Activated naive CD4-positive, alpha-beta T cell treated with anti-CD3 and anti-CD28 coated beads, Interleukin-2, amount 50 U/mL, for 24 hours (primary cell): ENCODE measurements at regions not wholly inside any gene's neighbourhood (a gene's known extent, or its start where the extent isn't known, plus 50 kb on each side); places are given as distances from the start of the nearest gene placed in this dataset.
"Not testable (repeated sequence)": the region's sequence is repeated elsewhere in the genome, so short reads cannot be mapped to it uniquely, and the experiment has no call there.

Experiments
- H3K27ac Mint-ChIP-seq: one replicate; pipeline ENCODE4 v1.8.0; 2021; ENCODE audit warnings: mild to moderate bottlenecking, mixed read lengths
- H3K27me3 Mint-ChIP-seq: one replicate; pipeline ENCODE4 v1.8.0; 2021; ENCODE audit warnings: mixed read lengths
- H3K36me3 Mint-ChIP-seq: one replicate; pipeline ENCODE4 v1.8.0; 2021; ENCODE audit warnings: mixed read lengths
- H3K4me1 Mint-ChIP-seq: one replicate; pipeline ENCODE4 v1.8.0; 2021; ENCODE audit warnings: mixed read lengths
- H3K4me3 Mint-ChIP-seq: one replicate; pipeline ENCODE4 v1.8.0; 2021; ENCODE audit warnings: mild to moderate bottlenecking, mixed read lengths
- H3K9me3 Mint-ChIP-seq: one replicate; pipeline ENCODE4 v1.8.0; 2021; ENCODE audit warnings: mixed read lengths

- Mint-ChIP-seq H3K4me1 (peaks cover 8% of the 10 kb centered on the region), H3K4me3 (no peak overlapping the region), H3K36me3 (no peaks in the 10 kb centered on the region), H3K9me3 (no peaks in the 10 kb centered on the region), H3K27ac (no peak overlapping the region), H3K27me3 (no peaks in the 10 kb centered on the region)
Measured at GRCh38 chr2:84031312-84032050, 427.6 kb downstream of the SUCLG1 start.

- no peak overlapping the region for H3K4me3 Mint-ChIP-seq
- H3K9me3 Mint-ChIP-seq, result no peaks in the 10 kb centered on the region
- no peaks in the 10 kb centered on the region for H3K27me3 Mint-ChIP-seq
- H3K4me1 Mint-ChIP-seq, result peaks cover 8% of the 10 kb centered on the region
- no peak overlapping the region for H3K27ac Mint-ChIP-seq
- no peaks in the 10 kb centered on the region for H3K36me3 Mint-ChIP-seq
Measured at GRCh38 chr2:84029903-84030575, 429.0 kb downstream of the SUCLG1 start.

- no peaks in the 10 kb centered on the region for H3K27me3 Mint-ChIP-seq
- H3K27ac Mint-ChIP-seq, result no peak overlapping the region
- no peaks in the 10 kb centered on the region for H3K36me3 Mint-ChIP-seq
- H3K9me3 Mint-ChIP-seq, result no peaks in the 10 kb centered on the region
- H3K4me3 Mint-ChIP-seq, result no peak overlapping the region
- no peaks in the 10 kb centered on the region for H3K4me1 Mint-ChIP-seq
Measured at GRCh38 chr2:84026818-84027217, 432.3 kb downstream of the SUCLG1 start.

- H3K36me3 Mint-ChIP-seq, result no peaks in the 10 kb centered on the region
- no peaks in the 10 kb centered on the region for H3K9me3 Mint-ChIP-seq
- H3K27ac Mint-ChIP-seq, result no peak overlapping the region
- no peaks in the 10 kb centered on the region for H3K4me1 Mint-ChIP-seq
- H3K27me3 Mint-ChIP-seq, result no peaks in the 10 kb centered on the region
- H3K4me3 Mint-ChIP-seq, result no peak overlapping the region
Measured at GRCh38 chr2:84022810-84023431, 436.2 kb downstream of the SUCLG1 start.

- H3K4me3 Mint-ChIP-seq, result no peak overlapping the region
- no peaks in the 10 kb centered on the region for H3K4me1 Mint-ChIP-seq
- H3K27ac Mint-ChIP-seq, result no peak overlapping the region
- H3K9me3 Mint-ChIP-seq, result no peaks in the 10 kb centered on the region
- no peaks in the 10 kb centered on the region for H3K36me3 Mint-ChIP-seq
- peaks cover 4% of the 10 kb centered on the region for H3K27me3 Mint-ChIP-seq
Measured at GRCh38 chr2:84017010-84017409, 442.1 kb downstream of the SUCLG1 start.

GRCh38 chr2:84016183-84016582 lies 442.9 kb downstream of the SUCLG1 start:
- Mint-ChIP-seq H3K4me1 (no peaks in the 10 kb centered on the region), H3K9me3 (no peaks in the 10 kb centered on the region), H3K36me3 (no peaks in the 10 kb centered on the region), H3K4me3 (no peak overlapping the region), H3K27ac (no peak overlapping the region), H3K27me3 (peaks cover 4% of the 10 kb centered on the region)

GRCh38 chr2:83997889-83998288 lies 461.2 kb downstream of the SUCLG1 start:
- H3K4me3 Mint-ChIP-seq, result no peak overlapping the region
- H3K9me3 Mint-ChIP-seq, result no peaks in the 10 kb centered on the region
- H3K27me3 Mint-ChIP-seq, result peaks cover 32% of the 10 kb centered on the region
- H3K36me3 Mint-ChIP-seq, result no peaks in the 10 kb centered on the region
- no peaks in the 10 kb centered on the region for H3K4me1 Mint-ChIP-seq
- no peak overlapping the region for H3K27ac Mint-ChIP-seq

- no peak overlapping the region for H3K27ac Mint-ChIP-seq
- H3K4me1 Mint-ChIP-seq, result no peaks in the 10 kb centered on the region
Measured at GRCh38 chr2:83994633-83995179, 464.4 kb downstream of the SUCLG1 start.

GRCh38 chr2:83993873-83994632 lies 465.0 kb downstream of the SUCLG1 start:
- Mint-ChIP-seq H3K9me3 (peaks cover 7% of the 10 kb centered on the region), H3K4me1 (no peaks in the 10 kb centered on the region), H3K36me3 (no peaks in the 10 kb centered on the region), H3K4me3 (no peak overlapping the region), H3K27ac (no peak overlapping the region), H3K27me3 (peaks cover 28% of the 10 kb centered on the region)

More at GRCh38 chr2:83994633-83995179, 464.4 kb downstream of the SUCLG1 start:
- Mint-ChIP-seq H3K27me3 (peaks cover 30% of the 10 kb centered on the region), H3K4me3 (no peak overlapping the region), H3K9me3 (peaks cover 7% of the 10 kb centered on the region), H3K36me3 (no peaks in the 10 kb centered on the region)

GRCh38 chr2:83991992-83992391 lies 467.1 kb downstream of the SUCLG1 start:
- H3K4me3 Mint-ChIP-seq, result no peak overlapping the region
- H3K27ac Mint-ChIP-seq, result no peak overlapping the region
- H3K36me3 Mint-ChIP-seq, result no peaks in the 10 kb centered on the region
- H3K4me1 Mint-ChIP-seq, result no peaks in the 10 kb centered on the region
- H3K27me3 Mint-ChIP-seq, result peaks cover 17% of the 10 kb centered on the region
- peaks cover 7% of the 10 kb centered on the region for H3K9me3 Mint-ChIP-seq

- Mint-ChIP-seq H3K36me3 (no peaks in the 10 kb centered on the region), H3K4me1 (no peaks in the 10 kb centered on the region), H3K27me3 (peaks cover 17% of the 10 kb centered on the region), H3K27ac (no peak overlapping the region), H3K9me3 (peaks cover 14% of the 10 kb centered on the region), H3K4me3 (no peak overlapping the region)
Measured at GRCh38 chr2:83990636-83991035, 468.4 kb downstream of the SUCLG1 start.

- peaks cover 19% of the 10 kb centered on the region for H3K9me3 Mint-ChIP-seq
- peaks cover 10% of the 10 kb centered on the region for H3K27me3 Mint-ChIP-seq
- not testable (repeated sequence) for H3K4me3 Mint-ChIP-seq, H3K27ac Mint-ChIP-seq, H3K36me3 Mint-ChIP-seq, H3K4me1 Mint-ChIP-seq
Measured at GRCh38 chr2:83976628-83977027, 482.5 kb downstream of the SUCLG1 start.

GRCh38 chr2:83972128-83972527 lies 487.0 kb downstream of the SUCLG1 start:
- Mint-ChIP-seq H3K36me3 (no peaks in the 10 kb centered on the region), H3K9me3 (peaks cover 12% of the 10 kb centered on the region), H3K4me1 (no peaks in the 10 kb centered on the region), H3K27ac (no peak overlapping the region), H3K4me3 (no peak overlapping the region), H3K27me3 (peaks cover 16% of the 10 kb centered on the region)

- no peak overlapping the region for H3K27ac Mint-ChIP-seq
Measured at GRCh38 chr2:83971547-83971946, 487.5 kb downstream of the SUCLG1 start.

GRCh38 chr2:83970217-83970929 lies 488.7 kb downstream of the SUCLG1 start:
- peaks cover 14% of the 10 kb centered on the region for H3K27me3 Mint-ChIP-seq
- H3K36me3 Mint-ChIP-seq, result no peaks in the 10 kb centered on the region
- peaks cover 6% of the 10 kb centered on the region for H3K9me3 Mint-ChIP-seq
- no peak overlapping the region for H3K27ac Mint-ChIP-seq
- no peak overlapping the region for H3K4me3 Mint-ChIP-seq
- H3K4me1 Mint-ChIP-seq, result no peaks in the 10 kb centered on the region

More at GRCh38 chr2:83971547-83971946, 487.5 kb downstream of the SUCLG1 start:
- Mint-ChIP-seq H3K27me3 (peaks cover 16% of the 10 kb centered on the region), H3K4me3 (no peak overlapping the region), H3K36me3 (no peaks in the 10 kb centered on the region), H3K4me1 (no peaks in the 10 kb centered on the region), H3K9me3 (peaks cover 12% of the 10 kb centered on the region)
